ENCODE measurements at regions not wholly inside any gene's neighbourhood (a gene's known extent, or its start where the extent isn't known, plus 50 kb on each side); places are given as distances from the start of the nearest gene placed in this dataset.

GRCh38 chr9:87334366-87334765 lies 163.3 kb upstream of the DAPK1 start:
- Histone ChIP-seq H3K9ac (ENCODE audit: control insufficient read depth, extremely low read depth, insufficient read depth, low read length) (no peak overlapping the region), H3K9me3 (ENCODE audit: control insufficient read depth, low read depth, low read length) (peaks cover 2% of the 10 kb centered on the region), H3K9me1 (ENCODE audit: control insufficient read depth, extremely low read depth, insufficient read depth, low read length) (no peaks in the 10 kb centered on the region), H4K20me1 (ENCODE audit: control insufficient read depth, extremely low read depth, insufficient read depth, low read length) (no peaks in the 10 kb centered on the region), H3K4me1 (ENCODE audit: control insufficient read depth, extremely low read depth, insufficient read depth, low read length) (peaks cover 12% of the 10 kb centered on the region), H3K36me3 (ENCODE audit: control insufficient read depth in 2 of 2, extremely low read depth in 1 of 2, insufficient read depth in 2 of 2, low read length in 2 of 2) (no peaks in the 10 kb centered on the region), H2AFZ (ENCODE audit: control insufficient read depth, low read length) (no peak overlapping the region), H3K4me3 (ENCODE audit: control insufficient read depth in 2 of 3, extremely low read depth in 1 of 3, insufficient read depth in 2 of 3, low read depth in 1 of 3, low read length in 3 of 3) (no peak overlapping the region), H3K4me2 (ENCODE audit: control insufficient read depth, extremely low read depth, insufficient read depth, low read depth, low read length) (no peak overlapping the region), H3K27ac (ENCODE audit: control insufficient read depth, insufficient read depth, low read length) (no peak overlapping the region), H3K27me3 (ENCODE audit: control insufficient read depth, extremely low read depth, insufficient read depth, low read length) (no peaks in the 10 kb centered on the region), H3K79me2 (ENCODE audit: control insufficient read depth, insufficient read depth, low read length) (no peaks in the 10 kb centered on the region)
- dilution Hi-C loops (cut with MboI; ENCODE audit: extremely low pct_ligation_motif_present, low sequenced_read_pairs) = no loop called here
- TF ChIP-seq CTCF (optimal IDR thresholded peaks at IDR 0.05 in 1 of 3, IDR thresholded peaks at IDR 0.05 in 1 of 3, conservative IDR thresholded peaks at IDR 0.05 in 1 of 3; ENCODE audit: extremely low read depth in 1 of 3, insufficient read depth in 2 of 3, low read length in 3 of 3) (no peak), EZH2 (IDR thresholded peaks at IDR 0.05; ENCODE audit: low read length) (no peak)
- FAIRE-seq (no peak), DNase-seq (ENCODE audit: low read depth, low spot score) (no peak)

GRCh38 chr9:87336407-87336806 lies 161.3 kb upstream of the DAPK1 start:
- TF ChIP-seq CTCF (optimal IDR thresholded peaks at IDR 0.05 in 1 of 3, IDR thresholded peaks at IDR 0.05 in 1 of 3, conservative IDR thresholded peaks at IDR 0.05 in 1 of 3; ENCODE audit: extremely low read depth in 1 of 3, insufficient read depth in 2 of 3, low read length in 3 of 3) (peak in 1 of 3 experiments; percentile 20), EZH2 (IDR thresholded peaks at IDR 0.05; ENCODE audit: low read length) (no peak)
- DNase-seq (ENCODE audit: low read depth, low spot score) (no peak), FAIRE-seq (no peak)
- no peaks in the 10 kb centered on the region for H3K36me3 ChIP-seq (ENCODE audit: control insufficient read depth in 2 of 2, extremely low read depth in 1 of 2, insufficient read depth in 2 of 2, low read length in 2 of 2)
- dilution Hi-C loops (cut with MboI; ENCODE audit: extremely low pct_ligation_motif_present, low sequenced_read_pairs) = no loop called here
- no peak overlapping the region for H3K4me2 ChIP-seq (ENCODE audit: control insufficient read depth, extremely low read depth, insufficient read depth, low read depth, low read length)
- no peaks in the 10 kb centered on the region for H3K9me1 ChIP-seq (ENCODE audit: control insufficient read depth, extremely low read depth, insufficient read depth, low read length)
- no peaks in the 10 kb centered on the region for H3K27me3 ChIP-seq (ENCODE audit: control insufficient read depth, extremely low read depth, insufficient read depth, low read length)
- H3K4me3 ChIP-seq (ENCODE audit: control insufficient read depth in 2 of 3, extremely low read depth in 1 of 3, insufficient read depth in 2 of 3, low read depth in 1 of 3, low read length in 3 of 3) = no peak overlapping the region
- peaks cover 2% of the 10 kb centered on the region for H3K9me3 ChIP-seq (ENCODE audit: control insufficient read depth, low read depth, low read length)
- no peak overlapping the region for H3K9ac ChIP-seq (ENCODE audit: control insufficient read depth, extremely low read depth, insufficient read depth, low read length)
- H2AFZ ChIP-seq (ENCODE audit: control insufficient read depth, low read length) = no peak overlapping the region
- no peaks in the 10 kb centered on the region for H3K79me2 ChIP-seq (ENCODE audit: control insufficient read depth, insufficient read depth, low read length)
- H3K27ac ChIP-seq (ENCODE audit: control insufficient read depth, insufficient read depth, low read length) = no peak overlapping the region
- H3K4me1 ChIP-seq (ENCODE audit: control insufficient read depth, extremely low read depth, insufficient read depth, low read length) = peaks cover 12% of the 10 kb centered on the region
- H4K20me1 ChIP-seq (ENCODE audit: control insufficient read depth, extremely low read depth, insufficient read depth, low read length) = no peaks in the 10 kb centered on the region
